ENCODE measurements at regions not wholly inside any gene's neighbourhood (a gene's known extent, or its start where the extent isn't known, plus 50 kb on each side); places are given as distances from the start of the nearest gene placed in this dataset.

- TF ChIP-seq MAX (IDR thresholded peaks at IDR 0.05; ENCODE audit: low read depth) (no peak), YY1 (IDR thresholded peaks at IDR 0.05; ENCODE audit: low read depth) (no peak), CTCF (IDR thresholded peaks at IDR 0.05) (no peak), TAF1 (IDR thresholded peaks at IDR 0.05; ENCODE audit: borderline replicate concordance, low read depth, low read length) (no peak), JUND (IDR thresholded peaks at IDR 0.05) (no peak), EZH2phosphoT487 (IDR thresholded peaks at IDR 0.05; ENCODE audit: borderline replicate concordance, low read depth) (no peak), POLR2AphosphoS5 (IDR thresholded peaks at IDR 0.05; ENCODE audit: low read depth, low read length) (no peak), CHD2 (IDR thresholded peaks at IDR 0.05; ENCODE audit: low read length, partially characterized antibody) (no peak), NFIC (IDR thresholded peaks at IDR 0.05; ENCODE audit: borderline replicate concordance) (no peak)
Measured at GRCh38 chr10:128820663-128821062, 646.4 kb upstream of the MGMT start.
